MM.1S (cell line): ENCODE measurements at regions not wholly inside any gene's neighbourhood (a gene's known extent, or its start where the extent isn't known, plus 50 kb on each side); places are given as distances from the start of the nearest gene placed in this dataset.

Source experiments
- EZH2 ChIP-seq: fragments of 300-600 bp; sonication (generic); optimal IDR thresholded peaks from 2 replicates; pipeline ENCODE3; 2017; ENCODE audit warnings: low read depth, mild to moderate bottlenecking, antibody characterized with exemption, low read length, mixed read lengths
- EZH2phosphoT487 ChIP-seq: fragments of 300-600 bp; sonication (generic); IDR thresholded peaks from 2 replicates; pipeline ENCODE4 v1.6.1; 2018; ENCODE audit warnings: antibody characterized with exemption, low read length
- TF ChIP-seq, protein P1 (sequence below): fragments of 300-600 bp; sonication (generic); IDR thresholded peaks from 2 replicates; pipeline ENCODE4 v1.5.1; 2016; ENCODE audit warnings: antibody characterized with exemption, low read length, mixed read lengths

DNA sequence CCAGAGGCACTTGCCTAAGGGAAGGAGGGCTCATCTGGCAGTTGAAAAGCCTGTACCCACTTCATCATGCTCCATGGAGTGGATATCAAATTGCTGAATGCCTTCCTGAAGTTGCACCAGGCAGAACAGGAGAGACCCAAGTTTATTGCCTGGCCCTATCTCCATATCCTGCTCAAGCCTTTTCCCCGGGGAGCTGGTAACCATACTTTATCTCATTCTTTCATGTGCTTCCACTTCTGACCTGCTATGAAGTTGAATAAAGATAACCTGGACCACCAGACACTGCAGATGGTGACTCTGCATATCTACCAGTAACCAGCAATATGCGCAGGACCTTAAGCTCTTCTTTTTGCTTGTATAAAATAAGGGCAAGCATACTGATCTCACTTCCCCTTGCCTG lies 1397.5 kb upstream of the CDH6 start:
- TF ChIP-seq EZH2 (no peak), EZH2phosphoT487 (no peak)
- TF ChIP-seq, protein P1, sequence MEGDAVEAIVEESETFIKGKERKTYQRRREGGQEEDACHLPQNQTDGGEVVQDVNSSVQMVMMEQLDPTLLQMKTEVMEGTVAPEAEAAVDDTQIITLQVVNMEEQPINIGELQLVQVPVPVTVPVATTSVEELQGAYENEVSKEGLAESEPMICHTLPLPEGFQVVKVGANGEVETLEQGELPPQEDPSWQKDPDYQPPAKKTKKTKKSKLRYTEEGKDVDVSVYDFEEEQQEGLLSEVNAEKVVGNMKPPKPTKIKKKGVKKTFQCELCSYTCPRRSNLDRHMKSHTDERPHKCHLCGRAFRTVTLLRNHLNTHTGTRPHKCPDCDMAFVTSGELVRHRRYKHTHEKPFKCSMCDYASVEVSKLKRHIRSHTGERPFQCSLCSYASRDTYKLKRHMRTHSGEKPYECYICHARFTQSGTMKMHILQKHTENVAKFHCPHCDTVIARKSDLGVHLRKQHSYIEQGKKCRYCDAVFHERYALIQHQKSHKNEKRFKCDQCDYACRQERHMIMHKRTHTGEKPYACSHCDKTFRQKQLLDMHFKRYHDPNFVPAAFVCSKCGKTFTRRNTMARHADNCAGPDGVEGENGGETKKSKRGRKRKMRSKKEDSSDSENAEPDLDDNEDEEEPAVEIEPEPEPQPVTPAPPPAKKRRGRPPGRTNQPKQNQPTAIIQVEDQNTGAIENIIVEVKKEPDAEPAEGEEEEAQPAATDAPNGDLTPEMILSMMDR = no peak
